ENCODE measurements at regions not wholly inside any gene's neighbourhood (a gene's known extent, or its start where the extent isn't known, plus 50 kb on each side); places are given as distances from the start of the nearest gene placed in this dataset.

DNA sequence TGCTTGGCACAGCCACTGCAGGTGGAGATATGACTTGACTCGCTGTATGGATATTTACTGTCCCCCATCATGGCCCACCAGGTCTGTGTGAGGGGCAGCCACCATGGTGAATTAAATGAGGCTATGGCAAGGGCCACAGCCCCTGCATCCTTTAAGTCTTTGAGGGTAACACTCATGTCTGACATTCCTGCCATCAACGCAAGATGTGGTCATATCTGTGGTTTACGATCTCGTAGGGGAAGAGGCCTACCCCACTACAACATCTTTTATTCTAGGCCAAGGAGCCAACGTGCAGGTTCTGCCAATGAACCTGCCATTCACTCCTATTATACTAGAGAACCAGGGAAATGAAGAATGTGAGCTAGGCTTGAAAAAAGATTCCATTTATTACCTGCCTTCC lies 381.6 kb upstream of the ID2 start:
- ChIA-PET RAD21 (ENCODE audit: low non-redundant PET in 1 of 2, low total read pairs in 2 of 2, uncharacterized antibody in 2 of 2, unreplicated experiment in 2 of 2) (no interaction called here), POLR2A (no interaction called here), CTCF (interaction anchor here (1.1 kb wide), 1 partner anchor 15 kb away, joined by 3 read pairs; no protein-coding TSS in a partner anchor)
- no peak overlapping the region for H3K4me3 ChIP-seq (replicated peaks in 1 of 2; ENCODE audit: low read depth in 1 of 2, low read length in 2 of 2)
- intact Hi-C loops (cut with micrococcal nuclease) = no loop called here
- H2AFZ ChIP-seq (ENCODE audit: low read depth, low read length, poor library complexity, severe bottlenecking) = no peak overlapping the region
- no peaks in the 10 kb centered on the region for H3K36me3 ChIP-seq (ENCODE audit: control insufficient read depth in 1 of 2, insufficient read depth in 2 of 2, low read length in 2 of 2)
- ATAC-seq = no peak
- no peak overlapping the region for H3K27ac ChIP-seq (ENCODE audit: low read depth, low read length)
- H3K4me1 ChIP-seq (ENCODE audit: control insufficient read depth in 1 of 2, insufficient read depth in 2 of 2, low read length in 2 of 2) = peaks cover 6 to 10% of the 10 kb centered on the region in 2 experiments; a peak in 3 of 4 replicates
- H3K27me3 ChIP-seq (ENCODE audit: insufficient read depth, low read length) = no peaks in the 10 kb centered on the region
- no peaks in the 10 kb centered on the region for H4K20me1 ChIP-seq (ENCODE audit: insufficient read depth)
- DNase-seq (ENCODE audit: low read depth, low spot score) = no peak
- no peak overlapping the region for H3K9ac ChIP-seq (ENCODE audit: low read length)
- no TSS peak for BruUV-seq (replicated peaks)
- no peaks in the 10 kb centered on the region for H3K79me2 ChIP-seq (ENCODE audit: insufficient read depth, low read length)
- no peak overlapping the region for H3K4me2 ChIP-seq (ENCODE audit: low read length)
- no peaks in the 10 kb centered on the region for H3K9me3 ChIP-seq (ENCODE audit: control insufficient read depth in 1 of 2, insufficient read depth in 1 of 2, low read depth in 1 of 2, low read length in 2 of 2)
- H3K9me2 ChIP-seq (ENCODE audit: insufficient read depth) = no peaks in the 10 kb centered on the region
- TF ChIP-seq ZNF274 (IDR thresholded peaks at IDR 0.05; ENCODE audit: low read depth, low read length) (no peak), SRF (IDR thresholded peaks at IDR 0.05; ENCODE audit: low read depth) (no peak), EGR1 (IDR thresholded peaks at IDR 0.05; ENCODE audit: low read depth) (no peak), YY1 (IDR thresholded peaks at IDR 0.05; ENCODE audit: extremely low read depth, insufficient replicate concordance, low read depth, low read length) (no peak)
- TF ChIP-seq, protein P1, sequence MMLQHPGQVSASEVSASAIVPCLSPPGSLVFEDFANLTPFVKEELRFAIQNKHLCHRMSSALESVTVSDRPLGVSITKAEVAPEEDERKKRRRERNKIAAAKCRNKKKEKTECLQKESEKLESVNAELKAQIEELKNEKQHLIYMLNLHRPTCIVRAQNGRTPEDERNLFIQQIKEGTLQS (IDR thresholded peaks at IDR 0.05) = no peak
- TF ChIP-seq, protein P2, sequence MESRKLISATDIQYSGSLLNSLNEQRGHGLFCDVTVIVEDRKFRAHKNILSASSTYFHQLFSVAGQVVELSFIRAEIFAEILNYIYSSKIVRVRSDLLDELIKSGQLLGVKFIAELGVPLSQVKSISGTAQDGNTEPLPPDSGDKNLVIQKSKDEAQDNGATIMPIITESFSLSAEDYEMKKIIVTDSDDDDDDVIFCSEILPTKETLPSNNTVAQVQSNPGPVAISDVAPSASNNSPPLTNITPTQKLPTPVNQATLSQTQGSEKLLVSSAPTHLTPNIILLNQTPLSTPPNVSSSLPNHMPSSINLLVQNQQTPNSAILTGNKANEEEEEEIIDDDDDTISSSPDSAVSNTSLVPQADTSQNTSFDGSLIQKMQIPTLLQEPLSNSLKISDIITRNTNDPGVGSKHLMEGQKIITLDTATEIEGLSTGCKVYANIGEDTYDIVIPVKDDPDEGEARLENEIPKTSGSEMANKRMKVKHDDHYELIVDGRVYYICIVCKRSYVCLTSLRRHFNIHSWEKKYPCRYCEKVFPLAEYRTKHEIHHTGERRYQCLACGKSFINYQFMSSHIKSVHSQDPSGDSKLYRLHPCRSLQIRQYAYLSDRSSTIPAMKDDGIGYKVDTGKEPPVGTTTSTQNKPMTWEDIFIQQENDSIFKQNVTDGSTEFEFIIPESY (IDR thresholded peaks at IDR 0.05; ENCODE audit: extremely low read depth, insufficient replicate concordance, low read length) = no peak
- TF ChIP-seq, protein P3, sequence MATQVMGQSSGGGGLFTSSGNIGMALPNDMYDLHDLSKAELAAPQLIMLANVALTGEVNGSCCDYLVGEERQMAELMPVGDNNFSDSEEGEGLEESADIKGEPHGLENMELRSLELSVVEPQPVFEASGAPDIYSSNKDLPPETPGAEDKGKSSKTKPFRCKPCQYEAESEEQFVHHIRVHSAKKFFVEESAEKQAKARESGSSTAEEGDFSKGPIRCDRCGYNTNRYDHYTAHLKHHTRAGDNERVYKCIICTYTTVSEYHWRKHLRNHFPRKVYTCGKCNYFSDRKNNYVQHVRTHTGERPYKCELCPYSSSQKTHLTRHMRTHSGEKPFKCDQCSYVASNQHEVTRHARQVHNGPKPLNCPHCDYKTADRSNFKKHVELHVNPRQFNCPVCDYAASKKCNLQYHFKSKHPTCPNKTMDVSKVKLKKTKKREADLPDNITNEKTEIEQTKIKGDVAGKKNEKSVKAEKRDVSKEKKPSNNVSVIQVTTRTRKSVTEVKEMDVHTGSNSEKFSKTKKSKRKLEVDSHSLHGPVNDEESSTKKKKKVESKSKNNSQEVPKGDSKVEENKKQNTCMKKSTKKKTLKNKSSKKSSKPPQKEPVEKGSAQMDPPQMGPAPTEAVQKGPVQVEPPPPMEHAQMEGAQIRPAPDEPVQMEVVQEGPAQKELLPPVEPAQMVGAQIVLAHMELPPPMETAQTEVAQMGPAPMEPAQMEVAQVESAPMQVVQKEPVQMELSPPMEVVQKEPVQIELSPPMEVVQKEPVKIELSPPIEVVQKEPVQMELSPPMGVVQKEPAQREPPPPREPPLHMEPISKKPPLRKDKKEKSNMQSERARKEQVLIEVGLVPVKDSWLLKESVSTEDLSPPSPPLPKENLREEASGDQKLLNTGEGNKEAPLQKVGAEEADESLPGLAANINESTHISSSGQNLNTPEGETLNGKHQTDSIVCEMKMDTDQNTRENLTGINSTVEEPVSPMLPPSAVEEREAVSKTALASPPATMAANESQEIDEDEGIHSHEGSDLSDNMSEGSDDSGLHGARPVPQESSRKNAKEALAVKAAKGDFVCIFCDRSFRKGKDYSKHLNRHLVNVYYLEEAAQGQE (IDR thresholded peaks at IDR 0.05; ENCODE audit: low read depth) = no peak
